Smooth muscle cell (in vitro differentiated cells): ENCODE measurements at regions not wholly inside any gene's neighbourhood (a gene's known extent, or its start where the extent isn't known, plus 50 kb on each side); places are given as distances from the start of the nearest gene placed in this dataset.
A peak's percentile ranks its signal among the peaks of the same experiment; 100 is the strongest.

ENCODE experiments used
- DNase-seq: peaks from one replicate; lab custom pipeline; 2025; ENCODE audit not compliant: unreplicated experiment; lab: John Stamatoyannopoulos, UW
- H2AFZ ChIP-seq: fragments of 200-600 bp; sonication (generic); 2 replicates; pipeline ENCODE4 v1.6.0; 2016; ENCODE audit warnings: antibody characterized with exemption, low read depth, mild to moderate bottlenecking
- H3F3A ChIP-seq: fragments of 200-600 bp; sonication (generic); 2 replicates; pipeline ENCODE4 v1.6.0; 2017; ENCODE audit warnings: antibody characterized with exemption, low read depth
- H3K27ac ChIP-seq: fragments of 200-600 bp; sonication (generic); 2 replicates; pipeline ENCODE4 v1.5.1; 2016; ENCODE audit warnings: low read depth, mild to moderate bottlenecking
- H3K27me3 ChIP-seq: fragments of 200-600 bp; sonication (generic); 2 replicates; pipeline ENCODE4 v1.6.1; 2016; ENCODE audit warnings: low read depth, mild to moderate bottlenecking
- H3K36me3 ChIP-seq: fragments of 200-600 bp; sonication (generic); 2 replicates; pipeline ENCODE4 v1.5.1; 2016; ENCODE audit warnings: low read depth
- H3K4me1 ChIP-seq: fragments of 200-600 bp; sonication (generic); 2 replicates; pipeline ENCODE4 v1.5.1; 2016; ENCODE audit warnings: low read depth
- H3K4me2 ChIP-seq: fragments of 200-600 bp; sonication (generic); 2 replicates; pipeline ENCODE4 v1.6.0; 2016; ENCODE audit warnings: mild to moderate bottlenecking
- H3K4me3 ChIP-seq: fragments of 200-600 bp; sonication (generic); 2 replicates; pipeline ENCODE4 v1.5.1; 2016; ENCODE audit warnings: mild to moderate bottlenecking
- H3K79me2 ChIP-seq: fragments of 200-600 bp; sonication (generic); 2 replicates; pipeline ENCODE4 v1.6.0; 2016; ENCODE audit warnings: low read depth, mild to moderate bottlenecking
- H3K9ac ChIP-seq: fragments of 200-600 bp; sonication (generic); 2 replicates; pipeline ENCODE4 v1.6.0; 2016; ENCODE audit warnings: low read depth
- H3K9me3 ChIP-seq: fragments of 200-600 bp; sonication (generic); replicated peaks from 2 replicates; pipeline ENCODE4 v1.5.1; 2016; ENCODE audit warnings: low read depth
- H4K20me1 ChIP-seq: fragments of 200-600 bp; sonication (generic); 2 replicates; pipeline ENCODE4 v1.6.0; 2016; ENCODE audit warnings: low read depth
- CTCF ChIP-seq: fragments of 200-600 bp; sonication (generic); IDR thresholded peaks from 2 replicates; pipeline ENCODE4 v1.5.1; 2017; ENCODE audit warnings: borderline replicate concordance, mild to moderate bottlenecking, antibody characterized with exemption; ENCODE audit not compliant: insufficient read depth, poor library complexity, severe bottlenecking
- WGBS: methylation state at CpG from one replicate; pipeline ENCODE4 v1.1.7; 2016; ENCODE audit warnings: low lambda C conversion rate; 5-methylcytosine and 5-hydroxymethylcytosine counted together

GRCh38 chr11:45489281-45489905 lies 176.0 kb downstream of the CHST1 start:
- TF ChIP-seq CTCF: no peak
- peaks cover 5% of the 10 kb centered on the region for H3K27me3 ChIP-seq
- WGBS: 70% methylated on average over 7 of the region's 7 CpGs
- no peak overlapping the region for H3K4me3 ChIP-seq
- H3K9me3 ChIP-seq: no peaks in the 10 kb centered on the region
- DNase-seq: no peak
- no peak overlapping the region for H3K27ac ChIP-seq
- H3K9ac ChIP-seq: no peak overlapping the region
- no peaks in the 10 kb centered on the region for H3K36me3 ChIP-seq
- H4K20me1 ChIP-seq: no peaks in the 10 kb centered on the region
- H3K4me1 ChIP-seq: no peaks in the 10 kb centered on the region
- H3K4me2 ChIP-seq: no peak overlapping the region
- H3K79me2 ChIP-seq: no peaks in the 10 kb centered on the region
- no peak overlapping the region for H2AFZ ChIP-seq
- peaks cover 4% of the 10 kb centered on the region for H3F3A ChIP-seq

GRCh38 chr11:45486461-45486860 lies 179.0 kb downstream of the CHST1 start:
- Histone ChIP-seq H3K36me3 (no peaks in the 10 kb centered on the region), H3K4me3 (no peak overlapping the region), H3K9me3 (no peaks in the 10 kb centered on the region), H3K9ac (no peak overlapping the region), H3K27ac (no peak overlapping the region), H2AFZ (no peak overlapping the region), H4K20me1 (no peaks in the 10 kb centered on the region), H3K4me1 (no peaks in the 10 kb centered on the region), H3K4me2 (no peak overlapping the region), H3F3A (peaks cover 7% of the 10 kb centered on the region), H3K79me2 (no peaks in the 10 kb centered on the region), H3K27me3 (peaks cover 5% of the 10 kb centered on the region)
- no peak for TF ChIP-seq CTCF
- no peak for DNase-seq
- WGBS: 95% methylated on average over 6 of the region's 6 CpGs

- no peaks in the 10 kb centered on the region for H3K27me3 ChIP-seq
- H4K20me1 ChIP-seq: no peaks in the 10 kb centered on the region
- no peaks in the 10 kb centered on the region for H3K79me2 ChIP-seq
- no peak for DNase-seq
- H3K9me3 ChIP-seq: no peaks in the 10 kb centered on the region
- no peak overlapping the region for H3K9ac ChIP-seq
- no peak overlapping the region for H3K4me2 ChIP-seq
- TF ChIP-seq CTCF: peak; percentile 2
- H3K4me3 ChIP-seq: no peak overlapping the region
- WGBS: 59% methylated on average over 8 of the region's 8 CpGs
- H3F3A ChIP-seq: peaks cover 7% of the 10 kb centered on the region
- H3K36me3 ChIP-seq: no peaks in the 10 kb centered on the region
- no peaks in the 10 kb centered on the region for H3K4me1 ChIP-seq
- H3K27ac ChIP-seq: no peak overlapping the region
- no peak overlapping the region for H2AFZ ChIP-seq
These were observed 180.2 kb downstream of the CHST1 start for GRCh38 chr11:45485070-45485707.
